CD14-positive monocyte (primary cell): ENCODE measurements at regions not wholly inside any gene's neighbourhood (a gene's known extent, or its start where the extent isn't known, plus 50 kb on each side); places are given as distances from the start of the nearest gene placed in this dataset.

ENCODE experiments used
- DNase-seq, 3 donors: peaks; one replicate each; pipeline ENCODE4 v3.0.0-alpha.2; 2011 to 2022
- H2AFZ ChIP-seq: 2 replicates; pipeline ENCODE4 v1.6.0; 2012; ENCODE audit warnings: mild to moderate bottlenecking, low read depth, low read length, inconsistent platforms; ENCODE audit not compliant: insufficient read depth, poor library complexity, severe bottlenecking
- H3K27ac ChIP-seq, 2 donors: 1 replicate in 1 of 2; 2 replicates in 1 of 2; pipeline ENCODE4 v1.5.1; 2012 to 2013; ENCODE audit warnings: low read length in 2 of 2, control low read depth in 1 of 2, inconsistent platforms in 1 of 2, low read depth in 1 of 2, mild to moderate bottlenecking in 1 of 2
- H3K27me3 ChIP-seq, 2 donors: one replicate each; pipeline versions ENCODE4 v1.6.0 to v1.6.1; 2011 to 2013; ENCODE audit warnings: low read length in 2 of 2; ENCODE audit not compliant: control insufficient read depth in 2 of 2, insufficient read depth in 2 of 2
- H3K36me3 ChIP-seq, 2 donors: replicated peaks in 1 of 2; 1 replicate in 1 of 2; 2 replicates in 1 of 2; pipeline versions ENCODE4 v1.5.1 to v1.6.1; 2012 to 2013; ENCODE audit warnings: low read length in 2 of 2, control low read depth in 1 of 2, inconsistent platforms in 1 of 2, mild to moderate bottlenecking in 1 of 2; ENCODE audit not compliant: insufficient read depth in 2 of 2, control insufficient read depth in 1 of 2
- H3K4me1 ChIP-seq, 2 donors: 1 replicate in 1 of 2; 2 replicates in 1 of 2; pipeline versions ENCODE4 v1.5.1 to v1.6.1; 2012 to 2013; ENCODE audit warnings: low read length in 2 of 2, control low read depth in 1 of 2, inconsistent platforms in 1 of 2, mild to moderate bottlenecking in 1 of 2, moderate library complexity in 1 of 2; ENCODE audit not compliant: insufficient read depth in 2 of 2, control insufficient read depth in 1 of 2
- H3K4me2 ChIP-seq: replicated peaks from 2 replicates; pipeline ENCODE3; 2012; ENCODE audit warnings: low read length, moderate library complexity, mild to moderate bottlenecking; ENCODE audit not compliant: poor library complexity, severe bottlenecking; ENCODE audit errors: extremely low read depth
- H3K4me3 ChIP-seq, 3 experiments: fragments of 200-600 bp in 1 of 3; sonication (generic) in 1 of 3; replicated peaks in 1 of 3; 1 replicate in 2 of 3; 2 replicates in 1 of 3; pipeline ENCODE4 v1.5.1; 2011 to 2013; ENCODE audit warnings: low read length in 3 of 3, mild to moderate bottlenecking in 3 of 3, control low read depth in 2 of 3, low read depth in 2 of 3, inconsistent platforms in 1 of 3, moderate library complexity in 1 of 3
- H3K79me2 ChIP-seq: 2 replicates; pipeline ENCODE4 v1.6.0; 2012; ENCODE audit warnings: mild to moderate bottlenecking, control low read depth, inconsistent platforms, low read length, moderate library complexity; ENCODE audit not compliant: insufficient read depth
- H3K9ac ChIP-seq: 2 replicates; pipeline ENCODE4 v1.6.0; 2017; ENCODE audit warnings: low read length, mild to moderate bottlenecking; ENCODE audit not compliant: insufficient read depth, poor library complexity, severe bottlenecking
- H3K9me3 ChIP-seq, 2 donors: replicated peaks in 1 of 2; 1 replicate in 1 of 2; 2 replicates in 1 of 2; pipeline versions ENCODE4 v1.5.1 to v1.6.1; 2012 to 2013; ENCODE audit warnings: low read length in 2 of 2, control low read depth in 1 of 2; ENCODE audit not compliant: control insufficient read depth in 1 of 2, insufficient read depth in 1 of 2
- H4K20me1 ChIP-seq: 2 replicates; pipeline ENCODE4 v1.6.0; 2012; ENCODE audit warnings: mild to moderate bottlenecking, low read length, control low read depth, moderate library complexity; ENCODE audit not compliant: insufficient read depth
- H3K27ac Mint-ChIP-seq, 7 donors: one replicate each; pipeline ENCODE4 v1.8.0; 2020; ENCODE audit warnings: mild to moderate bottlenecking in 7 of 7, mixed read lengths in 7 of 7, moderate library complexity in 6 of 7, inconsistent platforms in 2 of 7
- H3K27me3 Mint-ChIP-seq, 3 donors: one replicate each; pipeline ENCODE4 v1.8.0; 2021 to 2022; ENCODE audit warnings: low read depth in 3 of 3, mild to moderate bottlenecking in 3 of 3, mixed read lengths in 3 of 3, moderate library complexity in 3 of 3, inconsistent platforms in 1 of 3
- H3K36me3 Mint-ChIP-seq, 2 donors: one replicate each; pipeline ENCODE4 v1.8.0; 2020; ENCODE audit warnings: mixed read lengths in 2 of 2, inconsistent platforms in 1 of 2, mild to moderate bottlenecking in 1 of 2
- H3K4me1 Mint-ChIP-seq: one replicate; pipeline ENCODE4 v1.8.0; 2020; ENCODE audit warnings: mild to moderate bottlenecking, mixed read lengths
- H3K4me3 Mint-ChIP-seq, 2 donors: one replicate each; pipeline ENCODE4 v1.8.0; 2020; ENCODE audit warnings: mild to moderate bottlenecking in 2 of 2, mixed read lengths in 2 of 2, moderate library complexity in 1 of 2
- H3K9me3 Mint-ChIP-seq, 7 donors: one replicate each; pipeline ENCODE4 v1.8.0; 2020 to 2022; ENCODE audit warnings: mixed read lengths in 7 of 7, mild to moderate bottlenecking in 6 of 7, moderate library complexity in 6 of 7, inconsistent platforms in 2 of 7
- CTCF ChIP-seq: fragments of 200-600 bp; IDR thresholded peaks from one replicate; pipeline ENCODE4 v1.8.0; 2022; ENCODE audit warnings: antibody characterized with exemption, mild to moderate bottlenecking
- WGBS: methylation state at CpG from one replicate; pipeline ENCODE4 v1.1.5; 2013; ENCODE audit warnings: missing lambda C conversion rate; ENCODE audit not compliant: insufficient coverage; 5-methylcytosine and 5-hydroxymethylcytosine counted together
- intact Hi-C, 2 donors: fragments of 100-400 bp; cut with micrococcal nuclease; formaldehyde crosslinking; loops; one replicate each; pipeline versions ENCODE4 v1.15.0 to v1.15.1; 2023

DNA sequence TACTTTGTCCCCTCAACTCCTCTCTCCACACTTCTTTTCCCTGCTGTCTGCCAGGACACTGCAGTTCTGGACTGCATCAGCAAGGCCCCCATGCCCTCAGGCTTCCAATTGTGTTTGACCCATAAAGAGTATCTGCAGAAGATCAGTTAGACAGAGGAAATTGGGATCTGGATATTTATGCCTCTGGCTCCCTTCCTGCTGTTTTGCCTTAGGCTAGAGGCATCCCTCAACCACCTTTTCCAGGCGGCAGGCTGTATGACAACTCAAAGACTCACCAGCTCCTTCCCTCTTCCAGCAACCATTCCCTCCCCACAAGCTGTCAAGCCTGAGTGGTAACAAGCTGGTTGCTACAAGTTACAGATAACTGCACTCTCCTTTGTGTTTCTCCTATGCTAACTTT lies 66.4 kb upstream of the NDP start:
- H3K4me3 ChIP-seq, result no peak overlapping the region
- no peak overlapping the region for H3K9ac ChIP-seq
- Mint-ChIP-seq H3K27ac (no peak overlapping the region), H3K36me3 (no peaks in the 10 kb centered on the region), H3K27me3 (peaks cover 0 to 6% (median 3%) of the 10 kb centered on the region in 3 donors), H3K4me3 (no peak overlapping the region), H3K9me3 (peaks cover 0 to 3% (median 0%) of the 10 kb centered on the region in 7 donors), H3K4me1 (peaks cover 20% of the 10 kb centered on the region)
- no peak overlapping the region for H3K4me2 ChIP-seq
- no peaks in the 10 kb centered on the region for H3K9me3 ChIP-seq
- no peak overlapping the region for H2AFZ ChIP-seq
- no peaks in the 10 kb centered on the region for H4K20me1 ChIP-seq
- H3K4me1 ChIP-seq, result peaks cover 12 to 18% of the 10 kb centered on the region in 2 donors
- DNase-seq, result no peak
- no peaks in the 10 kb centered on the region for H3K36me3 ChIP-seq
- peaks cover 0 to 6% of the 10 kb centered on the region in 2 donors for H3K27me3 ChIP-seq
- TF ChIP-seq CTCF, result no peak
- H3K79me2 ChIP-seq, result no peaks in the 10 kb centered on the region
- no CpG with 5 or more reads among the region's 1 CpG for WGBS
- no peak overlapping the region for H3K27ac ChIP-seq
- intact Hi-C loops, result no loop called here

DNA sequence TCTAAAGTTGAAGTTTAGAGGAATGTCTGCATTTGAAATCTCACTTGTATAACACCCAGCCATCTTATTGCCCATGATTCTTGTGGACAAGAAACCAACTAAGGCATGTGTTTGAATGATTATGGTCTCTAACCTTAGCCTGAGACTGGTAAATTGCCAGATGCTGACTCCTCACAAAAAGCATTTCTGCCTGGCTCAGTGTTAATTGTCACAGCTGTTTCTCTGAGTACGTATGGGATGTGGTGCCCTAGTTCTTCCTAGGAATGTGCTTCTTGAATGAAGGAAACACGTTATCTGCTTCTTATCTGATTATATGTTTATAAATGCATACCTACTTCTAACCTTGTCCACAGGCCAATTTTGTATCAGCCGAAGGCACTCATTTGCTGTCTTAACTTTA lies 63.1 kb upstream of the NDP start:
- no peaks in the 10 kb centered on the region for H3K79me2 ChIP-seq
- H3K27me3 ChIP-seq, result peaks cover 0 to 10% of the 10 kb centered on the region in 2 donors
- no peaks in the 10 kb centered on the region for H3K9me3 ChIP-seq
- no peak for DNase-seq
- no peak overlapping the region for H3K9ac ChIP-seq
- Mint-ChIP-seq H3K36me3 (no peaks in the 10 kb centered on the region), H3K27me3 (peaks cover 0 to 9% (median 2%) of the 10 kb centered on the region in 3 donors), H3K9me3 (peaks cover 0 to 2% (median 0%) of the 10 kb centered on the region in 7 donors), H3K27ac (no peak overlapping the region), H3K4me3 (no peak overlapping the region), H3K4me1 (peaks cover 27% of the 10 kb centered on the region)
- WGBS, result no CpG with 5 or more reads among the region's 3 CpGs
- intact Hi-C loops, result no loop called here
- no peak overlapping the region for H3K4me3 ChIP-seq
- TF ChIP-seq CTCF, result no peak
- peaks cover 12 to 18% of the 10 kb centered on the region in 2 donors for H3K4me1 ChIP-seq
- no peak overlapping the region for H3K4me2 ChIP-seq
- H4K20me1 ChIP-seq, result no peaks in the 10 kb centered on the region
- no peak overlapping the region for H2AFZ ChIP-seq
- H3K27ac ChIP-seq, result no peak overlapping the region
- H3K36me3 ChIP-seq, result no peaks in the 10 kb centered on the region
